ENCODE measurements at regions not wholly inside any gene's neighbourhood (a gene's known extent, or its start where the extent isn't known, plus 50 kb on each side); places are given as distances from the start of the nearest gene placed in this dataset.

DNA sequence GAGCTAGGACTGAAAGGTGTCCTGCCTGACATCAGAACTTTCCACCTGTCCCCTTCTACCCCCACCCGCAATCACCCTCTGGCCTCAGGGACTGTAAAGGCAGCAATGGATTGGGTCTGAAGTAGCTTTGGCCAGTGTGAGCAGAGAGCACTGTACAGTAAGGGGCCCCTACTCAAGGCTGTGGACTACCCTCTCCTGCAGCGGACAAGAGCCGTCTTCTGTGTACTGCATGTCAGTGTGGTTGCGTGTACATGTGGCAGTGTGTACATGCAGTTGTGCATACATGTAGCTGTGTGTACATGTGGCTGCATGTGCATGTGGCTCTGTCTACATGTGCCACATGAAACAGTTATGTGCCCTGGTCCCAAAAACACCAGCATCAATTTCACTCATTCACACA is 205.9 kb upstream of the LINGO1 start:
- TF ChIP-seq GATA2 (IDR thresholded peaks at IDR 0.05; ENCODE audit: low read depth, low read length) = no peak
- no peak for TF ChIP-seq GATA3 (IDR thresholded peaks at IDR 0.05; ENCODE audit: low read depth, low read length)
